Muscle layer of duodenum (tissue), 2 donors: ENCODE measurements at regions not wholly inside any gene's neighbourhood (a gene's known extent, or its start where the extent isn't known, plus 50 kb on each side); places are given as distances from the start of the nearest gene placed in this dataset.

Experiments
- H3K27ac ChIP-seq: one replicate; pipeline ENCODE4 v1.7.0; 2013; ENCODE audit warnings: mild to moderate bottlenecking, low read length
- H3K27me3 ChIP-seq: one replicate; pipeline ENCODE4 v1.7.0; 2013; ENCODE audit warnings: low read depth, mild to moderate bottlenecking, control low read depth, low read length
- H3K36me3 ChIP-seq, 2 donors: one replicate each; pipeline ENCODE4 v1.7.0; 2013; ENCODE audit warnings: low read length in 2 of 2, control low read depth in 1 of 2, mild to moderate bottlenecking in 1 of 2; ENCODE audit not compliant: insufficient read depth in 2 of 2, control insufficient read depth in 1 of 2
- H3K4me1 ChIP-seq, 2 donors: one replicate each; pipeline ENCODE4 v1.7.0; 2013; ENCODE audit warnings: low read length in 2 of 2, mild to moderate bottlenecking in 2 of 2, control low read depth in 1 of 2, moderate library complexity in 1 of 2; ENCODE audit not compliant: insufficient read depth in 2 of 2, control insufficient read depth in 1 of 2
- H3K4me3 ChIP-seq, 2 donors: one replicate each; pipeline ENCODE4 v1.7.0; 2013; ENCODE audit warnings: low read length in 2 of 2, low read depth in 1 of 2, mild to moderate bottlenecking in 1 of 2
- H3K9me3 ChIP-seq, 2 donors: one replicate each; pipeline ENCODE4 v1.7.0; 2013; ENCODE audit warnings: low read length in 2 of 2, control low read depth in 1 of 2, mild to moderate bottlenecking in 1 of 2; ENCODE audit not compliant: control insufficient read depth in 1 of 2
- donor health status: healthy.

DNA sequence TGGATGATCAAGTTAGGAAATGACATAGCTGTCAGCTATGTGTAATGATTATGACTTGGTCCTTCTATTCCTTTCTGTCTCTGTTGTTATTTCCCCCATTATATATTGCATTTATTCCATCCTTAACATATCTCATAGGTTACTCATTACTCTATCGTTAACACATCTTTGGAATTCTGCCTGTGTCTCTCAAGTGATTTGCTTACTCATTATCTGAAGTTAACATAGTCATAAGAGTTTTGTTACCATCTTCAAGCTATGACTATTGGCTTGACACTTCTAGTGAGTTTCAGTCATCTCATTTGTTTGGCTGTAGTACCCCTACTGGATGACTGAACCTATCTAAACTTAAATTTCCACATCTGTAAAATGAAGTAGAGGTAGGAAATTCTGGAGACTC, 286.1 kb upstream of the PPP1R2C start:
- Histone ChIP-seq H3K9me3 (no peaks in the 10 kb centered on the region), H3K27me3 (no peaks in the 10 kb centered on the region), H3K27ac (no peak overlapping the region), H3K4me1 (no peaks in the 10 kb centered on the region), H3K4me3 (no peak overlapping the region), H3K36me3 (no peaks in the 10 kb centered on the region)

DNA sequence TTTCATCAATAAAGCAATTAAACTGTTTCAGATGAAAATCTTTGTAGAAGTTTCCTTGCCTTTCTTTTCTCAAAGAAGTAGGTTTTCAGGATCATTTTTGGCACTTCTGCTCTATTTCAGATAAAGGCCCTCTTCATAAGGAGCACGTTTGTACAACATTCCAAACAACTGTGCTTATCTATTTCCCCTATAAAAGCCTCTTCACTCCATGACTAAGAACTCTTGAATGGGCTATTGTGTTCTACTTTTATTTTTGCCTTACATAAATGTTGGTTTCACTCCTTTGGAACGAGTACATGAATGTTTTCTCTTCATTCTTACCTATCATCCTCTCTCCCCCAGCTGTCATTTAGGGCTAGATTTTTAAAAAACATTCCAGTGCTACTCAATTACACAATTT, 288.0 kb upstream of the PPP1R2C start:
- Histone ChIP-seq H3K36me3 (no peaks in the 10 kb centered on the region), H3K4me3 (no peak overlapping the region), H3K4me1 (no peaks in the 10 kb centered on the region), H3K27ac (no peak overlapping the region), H3K27me3 (no peaks in the 10 kb centered on the region), H3K9me3 (no peaks in the 10 kb centered on the region)

DNA sequence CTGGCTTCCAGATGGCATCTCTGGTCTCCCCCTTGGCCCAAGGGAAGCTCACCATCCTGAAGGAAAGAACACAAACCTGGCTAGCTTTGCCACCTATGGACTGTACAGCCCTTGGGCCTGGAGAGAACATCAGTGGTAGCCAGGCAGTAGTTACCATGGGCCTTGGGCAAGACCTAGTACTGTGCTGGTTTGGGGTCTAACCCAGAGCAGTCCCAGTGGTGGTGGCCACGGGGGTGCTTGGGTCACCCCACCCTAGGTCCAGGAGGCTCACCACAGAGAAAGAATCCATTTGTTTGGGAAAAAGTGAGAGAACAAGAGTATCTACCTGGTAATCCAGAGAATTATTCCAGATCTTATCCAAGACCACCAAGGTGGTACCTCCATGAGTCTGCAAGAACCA, 290.7 kb upstream of the PPP1R2C start:
- Histone ChIP-seq H3K27ac (no peak overlapping the region), H3K4me3 (no peak overlapping the region), H3K9me3 (no peaks in the 10 kb centered on the region), H3K36me3 (no peaks in the 10 kb centered on the region), H3K27me3 (no peaks in the 10 kb centered on the region), H3K4me1 (no peaks in the 10 kb centered on the region)

DNA sequence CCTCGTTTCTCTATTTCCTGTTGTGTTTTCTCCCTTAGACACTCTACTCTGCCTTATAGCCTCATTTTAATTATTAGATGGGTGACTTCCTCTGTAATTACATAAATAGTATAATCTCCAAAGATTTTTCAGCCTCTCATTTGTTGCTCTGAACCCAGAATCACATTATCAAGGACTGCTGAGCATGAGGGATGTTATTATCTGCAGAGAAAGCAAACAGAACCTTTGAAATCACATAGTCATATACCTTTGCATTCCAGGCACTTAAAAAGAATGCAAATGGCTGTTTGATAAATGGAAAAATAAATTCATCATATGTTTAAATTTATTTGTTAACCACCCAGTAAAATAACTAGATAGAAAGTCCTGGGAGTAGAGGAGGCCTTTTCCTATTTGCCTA, 305.1 kb upstream of the PPP1R2C start:
- H3K27me3 ChIP-seq: no peaks in the 10 kb centered on the region
- no peaks in the 10 kb centered on the region for H3K4me1 ChIP-seq
- H3K4me3 ChIP-seq: no peak overlapping the region
- peaks cover 0 to 2% of the 10 kb centered on the region in 2 donors for H3K9me3 ChIP-seq
- no peaks in the 10 kb centered on the region for H3K36me3 ChIP-seq
- no peak overlapping the region for H3K27ac ChIP-seq

DNA sequence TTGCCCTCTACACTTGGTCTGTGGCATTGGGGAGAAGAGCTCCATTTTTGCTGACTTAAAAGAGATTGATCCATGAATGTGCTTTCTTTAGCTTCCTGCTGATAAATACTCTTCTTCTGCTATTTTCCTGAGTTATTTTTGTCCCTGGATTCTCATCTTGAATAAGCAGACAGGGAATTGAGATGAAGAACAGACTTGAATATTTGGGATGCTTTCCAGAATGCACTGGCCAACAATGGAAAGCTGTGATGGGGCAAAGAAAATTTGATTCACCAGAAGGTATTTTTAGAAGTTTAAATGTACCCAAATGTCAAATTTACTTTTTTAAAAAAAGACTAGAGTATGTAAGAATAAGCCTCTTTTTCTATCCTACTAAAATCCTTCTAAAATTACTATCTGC, 309.9 kb upstream of the PPP1R2C start:
- no peak overlapping the region for H3K4me3 ChIP-seq
- no peak overlapping the region for H3K27ac ChIP-seq
- no peaks in the 10 kb centered on the region for H3K27me3 ChIP-seq
- peaks cover 0 to 2% of the 10 kb centered on the region in 2 donors for H3K9me3 ChIP-seq
- H3K4me1 ChIP-seq: no peaks in the 10 kb centered on the region
- no peaks in the 10 kb centered on the region for H3K36me3 ChIP-seq

DNA sequence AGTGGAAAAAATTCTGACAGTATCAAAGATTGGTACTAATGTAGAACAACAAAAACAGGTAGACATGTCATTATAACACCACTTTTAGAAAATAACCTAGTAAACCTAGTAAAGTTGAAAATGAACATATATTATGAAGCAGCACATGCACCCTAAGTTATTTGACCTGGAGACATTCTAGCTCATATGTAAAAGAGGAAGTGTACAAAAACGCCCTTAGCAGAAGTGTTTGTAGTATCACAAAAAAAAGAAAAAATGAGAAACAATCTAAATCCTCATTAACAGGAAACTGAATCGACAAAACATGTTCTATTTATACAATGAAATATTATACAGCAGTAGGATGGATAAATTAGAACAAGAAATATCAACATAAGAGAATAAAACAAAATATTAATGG, 318.9 kb upstream of the PPP1R2C start:
- Histone ChIP-seq H3K4me3 (no peak overlapping the region), H3K27ac (no peak overlapping the region), H3K4me1 (no peaks in the 10 kb centered on the region), H3K27me3 (no peaks in the 10 kb centered on the region), H3K36me3 (no peaks in the 10 kb centered on the region), H3K9me3 (no peaks in the 10 kb centered on the region)

DNA sequence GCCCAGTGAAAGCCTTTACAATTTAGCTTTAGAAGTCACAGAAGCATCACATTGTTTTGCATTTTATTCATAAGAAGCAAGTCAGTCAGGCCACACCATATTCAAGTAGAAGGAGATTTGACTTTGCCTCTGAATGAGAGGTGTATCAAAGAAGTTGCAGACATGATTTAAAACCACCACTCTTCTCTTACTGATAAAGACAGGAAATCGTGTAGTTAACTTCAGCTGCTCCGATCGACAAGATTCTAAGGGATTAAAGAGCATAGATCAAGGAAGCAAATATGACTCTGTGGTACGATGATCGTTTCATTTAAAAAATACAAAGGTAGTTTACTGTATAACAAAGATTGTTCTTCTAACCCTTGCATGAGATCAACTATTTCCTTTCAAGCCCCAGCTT, 328.0 kb upstream of the PPP1R2C start:
- Histone ChIP-seq H3K4me3 (no peak overlapping the region), H3K27ac (no peak overlapping the region), H3K4me1 (no peaks in the 10 kb centered on the region), H3K27me3 (no peaks in the 10 kb centered on the region), H3K9me3 (no peaks in the 10 kb centered on the region), H3K36me3 (no peaks in the 10 kb centered on the region)

DNA sequence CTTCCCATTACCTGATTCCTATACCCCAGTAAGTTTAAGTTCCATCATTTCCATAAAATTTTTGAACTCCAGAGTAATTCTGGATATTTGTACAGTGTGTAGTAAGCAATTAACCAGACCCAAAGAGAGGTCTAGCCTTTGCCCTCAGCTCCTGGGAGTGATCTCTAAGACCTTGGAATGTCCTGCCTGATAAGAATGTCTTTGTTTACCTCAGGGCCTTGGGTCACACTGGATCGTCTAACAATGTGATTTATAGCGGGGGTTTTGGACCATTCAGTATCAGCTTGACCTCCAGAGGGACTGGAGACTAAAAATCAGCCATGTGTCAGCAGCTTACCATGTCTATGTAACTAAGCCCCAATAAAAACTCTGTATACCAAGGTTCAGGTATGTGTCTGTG, 330.9 kb upstream of the PPP1R2C start:
- no peaks in the 10 kb centered on the region for H3K9me3 ChIP-seq
- H3K27me3 ChIP-seq: no peaks in the 10 kb centered on the region
- no peak overlapping the region for H3K4me3 ChIP-seq
- H3K36me3 ChIP-seq: no peaks in the 10 kb centered on the region
- H3K4me1 ChIP-seq: no peaks in the 10 kb centered on the region
- no peak overlapping the region for H3K27ac ChIP-seq

DNA sequence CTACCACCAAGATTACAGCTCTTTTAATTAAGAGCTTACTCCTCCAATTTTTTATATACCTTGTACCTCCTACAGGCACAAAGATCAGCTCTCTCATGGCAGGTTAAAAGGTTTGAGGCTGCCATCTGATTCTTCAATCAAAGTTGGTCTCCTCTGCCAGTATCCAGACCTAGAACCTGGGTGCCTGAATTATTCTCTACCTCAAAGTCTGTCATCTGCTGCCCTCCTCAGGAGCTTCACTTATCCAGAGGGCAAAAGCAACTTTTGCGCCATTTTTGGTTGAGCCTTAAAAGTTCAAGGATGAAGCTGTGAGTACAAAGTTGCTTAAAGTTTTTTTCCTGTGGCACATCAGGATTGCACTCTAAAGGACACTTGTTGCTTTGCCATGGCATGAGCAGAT, 343.7 kb upstream of the PPP1R2C start:
- H3K27me3 ChIP-seq: no peaks in the 10 kb centered on the region
- H3K4me1 ChIP-seq: no peaks in the 10 kb centered on the region
- no peak overlapping the region for H3K4me3 ChIP-seq
- no peaks in the 10 kb centered on the region for H3K9me3 ChIP-seq
- H3K27ac ChIP-seq: no peak overlapping the region
- no peaks in the 10 kb centered on the region for H3K36me3 ChIP-seq

DNA sequence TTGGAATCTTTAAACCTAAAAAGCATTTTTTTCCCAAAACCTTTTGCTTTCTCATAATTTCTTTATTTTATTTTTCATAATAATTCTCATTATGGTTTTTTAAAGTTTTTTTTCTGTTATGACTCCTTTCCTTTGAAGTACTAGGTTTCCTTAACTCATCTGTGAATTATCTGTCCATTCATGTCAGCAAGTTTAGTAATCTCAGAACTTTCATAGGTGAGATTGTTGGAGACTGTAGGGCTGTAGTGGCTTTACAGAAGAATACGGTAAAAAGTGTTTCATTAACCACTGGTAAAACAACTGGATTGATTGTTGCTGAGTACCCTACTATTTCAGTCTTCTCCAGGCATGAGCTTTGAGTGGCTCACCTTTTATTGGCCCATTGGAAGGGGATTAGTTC, 361.7 kb upstream of the PPP1R2C start:
- no peaks in the 10 kb centered on the region for H3K9me3 ChIP-seq

DNA sequence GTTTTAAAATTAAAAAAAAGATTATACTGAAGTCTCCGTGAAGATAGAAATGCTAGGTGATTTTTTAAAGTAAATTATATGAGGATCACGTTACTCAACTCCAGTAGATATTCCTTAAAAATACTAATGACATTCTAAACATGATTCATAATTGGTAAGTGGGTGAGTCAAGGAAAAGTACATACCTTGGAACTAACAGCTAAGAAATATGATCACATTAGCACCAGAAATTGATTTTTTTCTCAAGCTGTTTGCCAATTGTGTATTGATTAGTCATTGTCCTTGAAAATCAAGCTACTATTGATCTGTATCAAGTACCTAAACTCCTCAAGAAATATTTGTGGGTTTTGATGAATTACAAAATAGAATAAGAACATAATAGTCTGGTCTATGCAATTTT, 362.6 kb upstream of the PPP1R2C start:
- H3K27me3 ChIP-seq: no peaks in the 10 kb centered on the region
- H3K4me3 ChIP-seq: no peak overlapping the region
- H3K36me3 ChIP-seq: no peaks in the 10 kb centered on the region
- no peak overlapping the region for H3K27ac ChIP-seq
- H3K9me3 ChIP-seq: no peaks in the 10 kb centered on the region
- H3K4me1 ChIP-seq: no peaks in the 10 kb centered on the region

More for the DNA sequence above, 361.7 kb upstream of the PPP1R2C start:
- Histone ChIP-seq H3K4me1 (no peaks in the 10 kb centered on the region), H3K4me3 (no peak overlapping the region), H3K36me3 (no peaks in the 10 kb centered on the region), H3K27ac (no peak overlapping the region), H3K27me3 (no peaks in the 10 kb centered on the region)

DNA sequence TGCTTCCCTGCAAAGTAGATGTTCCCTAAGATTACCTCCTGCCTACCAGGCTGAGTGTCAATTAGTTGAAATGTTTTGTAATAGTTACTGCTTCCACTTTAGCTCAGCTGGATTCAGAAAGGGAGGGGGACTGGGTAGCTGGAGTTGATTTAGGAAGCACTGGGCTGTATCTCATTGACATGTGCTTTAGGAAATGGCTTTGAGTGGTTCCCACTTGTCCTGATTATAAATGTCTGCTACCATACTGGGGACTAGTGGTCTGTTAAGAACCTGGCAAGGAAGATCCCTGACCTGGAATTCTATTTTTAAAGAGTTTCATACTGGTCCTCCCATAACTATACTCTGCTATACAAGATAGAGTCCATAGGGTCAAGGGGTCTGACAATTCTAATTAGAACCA, 363.9 kb upstream of the PPP1R2C start:
- Histone ChIP-seq H3K27ac (no peak overlapping the region), H3K4me1 (no peaks in the 10 kb centered on the region), H3K27me3 (no peaks in the 10 kb centered on the region)

More for the DNA sequence above, 363.9 kb upstream of the PPP1R2C start:
- Histone ChIP-seq H3K4me3 (no peak overlapping the region), H3K36me3 (no peaks in the 10 kb centered on the region), H3K9me3 (no peaks in the 10 kb centered on the region)
